Spleen (tissue), 11 donors: ENCODE measurements at regions not wholly inside any gene's neighbourhood (a gene's known extent, or its start where the extent isn't known, plus 50 kb on each side); places are given as distances from the start of the nearest gene placed in this dataset.

ENCODE experiments used
- DNase-seq: peaks from one replicate; pipeline ENCODE4 v3.0.0-alpha.2; 2020
- H3K27ac ChIP-seq, 8 donors: fragments of 200-600 bp; sonication (generic) in 7 of 8; 1 replicate in 4 of 8; 2 replicates in 4 of 8; pipeline versions ENCODE4 v1.5.0 to v1.8.0; 2016 to 2021; ENCODE audit warnings: inconsistent platforms in 4 of 8, mild to moderate bottlenecking in 4 of 8, moderate library complexity in 1 of 8
- H3K27me3 ChIP-seq, 7 donors: fragments of 200-600 bp; sonication (generic) in 6 of 7; replicated peaks in 1 of 7; 1 replicate in 4 of 7; 2 replicates in 3 of 7; pipeline versions ENCODE4 v1.5.0 to v1.8.0; 2016 to 2021; ENCODE audit warnings: inconsistent platforms in 3 of 7, mild to moderate bottlenecking in 1 of 7
- H3K36me3 ChIP-seq, 6 donors: fragments of 200-600 bp; sonication (generic) in 5 of 6; 1 replicate in 4 of 6; 2 replicates in 2 of 6; pipeline versions ENCODE4 v1.5.0 to v1.8.0; 2016 to 2021; ENCODE audit warnings: inconsistent platforms in 2 of 6
- H3K4me1 ChIP-seq, 6 donors: fragments of 200-600 bp; sonication (generic) in 5 of 6; 1 replicate in 3 of 6; 2 replicates in 3 of 6; pipeline versions ENCODE4 v1.5.0 to v1.8.0; 2016 to 2021; ENCODE audit warnings: inconsistent platforms in 3 of 6
- H3K4me3 ChIP-seq, 8 donors: fragments of 200-600 bp; sonication (generic) in 7 of 8; 1 replicate in 4 of 8; 2 replicates in 4 of 8; pipeline versions ENCODE4 v1.5.0 to v1.8.0; 2016 to 2021; ENCODE audit warnings: inconsistent platforms in 4 of 8, mild to moderate bottlenecking in 4 of 8, moderate library complexity in 2 of 8
- H3K9me3 ChIP-seq, 8 donors: fragments of 200-600 bp; sonication (generic) in 7 of 8; 1 replicate in 4 of 8; 2 replicates in 4 of 8; pipeline versions ENCODE4 v1.5.0 to v1.8.0; 2016 to 2021; ENCODE audit warnings: inconsistent platforms in 4 of 8
- POLR2A ChIP-seq, 3 donors: fragments of 450-650 bp; IDR thresholded peaks; one replicate each; pipeline ENCODE4 v1.5.1; 2017; ENCODE audit warnings: antibody characterized with exemption in 3 of 3, mild to moderate bottlenecking in 1 of 3
- POLR2AphosphoS5 ChIP-seq, 3 donors: sonication (generic); formaldehyde crosslinking; IDR thresholded peaks; one replicate each; pipeline ENCODE4 v1.5.1; 2017; ENCODE audit warnings: antibody characterized with exemption in 3 of 3
- WGBS, 5 donors: extraction: QIAGEN DNeasy Blood & Tissue Kit in 3 of 5; methylation state at CpG; one replicate each; pipeline versions ENCODE4 v1.1.5 to v1.1.7; 2013 to 2018; 5-methylcytosine and 5-hydroxymethylcytosine counted together
- intact Hi-C: fragments of 100-400 bp; cut with DNase I; formaldehyde crosslinking; loops from one replicate; pipeline ENCODE4 v1.15.0; 2023; ENCODE audit warnings: low total_unique reads
- TF ChIP-seq, protein P1 (sequence below), 11 experiments: fragments of 200-600 bp in 7 of 11; fragments of 450-650 bp in 4 of 11; sonication (generic) in 4 of 11; IDR thresholded peaks in 8 of 11; conservative IDR thresholded peaks in 3 of 11; 1 replicate in 7 of 11; 2 replicates in 4 of 11; pipeline versions ENCODE4 v1.4.0 to v1.8.0; 2016 to 2021; ENCODE audit warnings: antibody characterized with exemption in 11 of 11, inconsistent platforms in 4 of 11, mild to moderate bottlenecking in 1 of 11
- donor health status: healthy with polysubstance abuse.
- donor health status: DM: no; HTN: no; CAD: no; lungs with moderate emphysema.
- donor health status: DM: no; HTN: no; CAD: no.
- donor health status: Bipolar disorder and iron deficiency.
- donor health status: healthy.
- donor health status: DM: no; HTN: no; CAD: no.
- donor health status: DM: yes; HTN: yes; CAD: no.

DNA sequence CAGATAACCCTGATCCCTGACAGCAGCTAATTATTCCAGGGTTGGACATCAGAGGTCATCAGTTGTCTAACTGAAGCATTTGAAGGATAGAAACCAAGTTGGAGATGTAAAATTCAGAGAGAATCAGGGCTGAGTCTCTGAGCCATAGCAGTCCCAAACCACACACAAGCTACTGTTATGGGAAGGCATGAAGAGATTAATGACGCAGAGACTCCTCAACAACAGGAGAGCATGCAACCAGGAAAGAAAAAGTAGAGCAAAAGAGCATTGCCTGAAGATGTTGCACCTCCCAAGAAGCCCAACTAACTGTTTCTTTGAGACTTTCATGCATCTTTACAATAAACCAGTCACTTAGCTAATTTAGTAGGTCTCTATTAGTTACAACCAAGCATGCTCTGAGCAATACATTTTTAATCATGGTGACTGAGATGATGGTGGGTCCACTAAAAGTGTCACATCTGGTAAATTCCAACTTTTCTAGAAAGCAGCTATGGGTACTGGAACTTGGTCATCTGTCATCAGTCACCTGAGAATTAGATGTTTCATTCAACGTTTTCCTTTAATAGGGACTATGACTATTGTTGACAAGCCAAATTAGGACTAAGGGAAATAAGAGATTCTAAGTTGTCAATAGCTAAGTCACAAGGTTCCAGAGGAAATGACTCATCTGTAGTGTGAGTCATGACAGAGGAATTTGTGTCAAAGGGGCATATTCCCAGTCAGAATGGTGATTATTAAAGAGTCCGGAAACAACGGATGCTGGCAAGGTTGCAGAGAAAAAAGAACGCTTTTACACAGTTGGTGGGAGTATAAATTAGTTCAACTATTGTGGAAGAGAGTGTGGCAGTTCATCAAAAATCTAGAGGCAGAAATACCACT lies 239.8 kb downstream of the CHD9NB start:
- Histone ChIP-seq H3K36me3 (no peaks in the 10 kb centered on the region), H3K4me3 (no peak overlapping the region), H3K27ac (peak overlapping the region in 4 of 8 donors; percentile 10 to 45 (median 22)), H3K9me3 (peaks cover 0 to 14% (median 1%) of the 10 kb centered on the region in 8 donors), H3K4me1 (no peaks in the 10 kb centered on the region), H3K27me3 (no peaks in the 10 kb centered on the region)
- peak in 1 of 3 donors; percentile 41 for TF ChIP-seq POLR2AphosphoS5 (IDR thresholded peaks at IDR 0.05)
- TF ChIP-seq, protein P1, sequence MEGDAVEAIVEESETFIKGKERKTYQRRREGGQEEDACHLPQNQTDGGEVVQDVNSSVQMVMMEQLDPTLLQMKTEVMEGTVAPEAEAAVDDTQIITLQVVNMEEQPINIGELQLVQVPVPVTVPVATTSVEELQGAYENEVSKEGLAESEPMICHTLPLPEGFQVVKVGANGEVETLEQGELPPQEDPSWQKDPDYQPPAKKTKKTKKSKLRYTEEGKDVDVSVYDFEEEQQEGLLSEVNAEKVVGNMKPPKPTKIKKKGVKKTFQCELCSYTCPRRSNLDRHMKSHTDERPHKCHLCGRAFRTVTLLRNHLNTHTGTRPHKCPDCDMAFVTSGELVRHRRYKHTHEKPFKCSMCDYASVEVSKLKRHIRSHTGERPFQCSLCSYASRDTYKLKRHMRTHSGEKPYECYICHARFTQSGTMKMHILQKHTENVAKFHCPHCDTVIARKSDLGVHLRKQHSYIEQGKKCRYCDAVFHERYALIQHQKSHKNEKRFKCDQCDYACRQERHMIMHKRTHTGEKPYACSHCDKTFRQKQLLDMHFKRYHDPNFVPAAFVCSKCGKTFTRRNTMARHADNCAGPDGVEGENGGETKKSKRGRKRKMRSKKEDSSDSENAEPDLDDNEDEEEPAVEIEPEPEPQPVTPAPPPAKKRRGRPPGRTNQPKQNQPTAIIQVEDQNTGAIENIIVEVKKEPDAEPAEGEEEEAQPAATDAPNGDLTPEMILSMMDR (IDR thresholded peaks at IDR 0.05 in 8 of 11, conservative IDR thresholded peaks at IDR 0.05 in 3 of 11), result no peak
- intact Hi-C loops, result no loop called here
- no peak for DNase-seq
- 57 to 76% (median 67%) methylated on average over 5 of the region's 5 CpGs for WGBS, 5 donors

DNA sequence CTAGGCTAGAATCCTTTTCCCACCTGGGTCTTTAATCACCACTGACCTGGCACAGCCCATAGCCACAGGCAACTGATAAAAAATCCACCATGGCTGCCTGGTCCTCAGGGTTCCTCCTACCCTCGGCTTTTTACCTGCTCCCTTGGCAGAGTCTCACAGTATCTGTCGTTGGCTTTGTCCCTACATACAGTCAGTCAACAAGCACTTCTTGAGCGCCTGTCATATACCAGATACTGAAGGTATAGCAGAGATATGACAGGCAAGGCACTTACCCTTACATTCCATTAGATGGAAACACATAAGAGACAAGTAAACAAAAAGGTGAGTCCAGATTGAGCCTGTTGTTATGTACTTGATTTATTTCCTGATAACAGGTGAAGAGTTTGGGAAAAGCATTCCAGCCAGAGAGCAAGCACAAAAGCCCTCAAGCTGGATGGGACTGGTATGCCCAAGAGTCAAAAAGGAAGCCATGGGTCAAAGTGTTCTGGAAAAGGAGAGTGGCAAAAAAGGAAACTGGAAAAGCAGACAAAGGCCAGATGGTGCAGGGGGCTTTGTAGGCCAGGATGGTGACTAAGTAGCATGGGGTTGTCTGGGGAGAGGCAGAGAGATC lies 247.0 kb downstream of the CHD9NB start:
- intact Hi-C loops, result no loop called here
- Histone ChIP-seq H3K36me3 (no peaks in the 10 kb centered on the region), H3K9me3 (peaks cover 0 to 12% (median 1%) of the 10 kb centered on the region in 8 donors), H3K27ac (no peak overlapping the region), H3K27me3 (no peaks in the 10 kb centered on the region), H3K4me1 (no peaks in the 10 kb centered on the region), H3K4me3 (no peak overlapping the region)
- TF ChIP-seq POLR2AphosphoS5 (IDR thresholded peaks at IDR 0.05) (no peak), POLR2A (IDR thresholded peaks at IDR 0.05) (no peak)
- TF ChIP-seq, protein P1 (IDR thresholded peaks at IDR 0.05 in 8 of 11, conservative IDR thresholded peaks at IDR 0.05 in 3 of 11), result no peak
- 77 to 88% (median 86%) methylated on average over 3 of the region's 3 CpGs for WGBS, 5 donors
- no peak for DNase-seq

DNA sequence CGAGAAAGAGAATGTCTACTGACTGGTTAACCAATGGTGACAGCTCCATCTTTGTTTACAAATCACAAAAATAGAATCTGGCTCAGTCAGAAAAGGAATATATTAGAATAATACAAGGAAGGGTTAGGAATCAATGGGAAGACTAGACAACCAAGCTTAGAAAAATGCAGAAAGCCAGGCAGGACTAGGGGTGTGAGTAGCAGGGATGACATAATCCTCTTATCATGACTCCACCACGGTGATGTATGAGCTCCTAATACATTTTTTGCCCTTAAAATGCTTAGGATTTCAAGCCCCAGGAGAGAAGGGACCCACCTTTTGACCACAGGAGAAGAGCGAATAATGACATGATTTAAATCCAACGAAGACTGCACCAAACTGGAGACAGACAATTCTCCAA lies 252.3 kb downstream of the CHD9NB start:
- Histone ChIP-seq H3K4me3 (no peak overlapping the region), H3K27ac (no peak overlapping the region), H3K27me3 (no peaks in the 10 kb centered on the region), H3K9me3 (no peaks in the 10 kb centered on the region), H3K4me1 (no peaks in the 10 kb centered on the region), H3K36me3 (no peaks in the 10 kb centered on the region)
- WGBS, 5 donors, result 68 to 80% (median 71%) methylated on average over 4 of the region's 4 CpGs
- TF ChIP-seq, protein P1 (IDR thresholded peaks at IDR 0.05 in 8 of 11, conservative IDR thresholded peaks at IDR 0.05 in 3 of 11), result no peak
- TF ChIP-seq POLR2AphosphoS5 (IDR thresholded peaks at IDR 0.05) (no peak), POLR2A (IDR thresholded peaks at IDR 0.05) (no peak)
- no peak for DNase-seq
- intact Hi-C loops, result no loop called here

DNA sequence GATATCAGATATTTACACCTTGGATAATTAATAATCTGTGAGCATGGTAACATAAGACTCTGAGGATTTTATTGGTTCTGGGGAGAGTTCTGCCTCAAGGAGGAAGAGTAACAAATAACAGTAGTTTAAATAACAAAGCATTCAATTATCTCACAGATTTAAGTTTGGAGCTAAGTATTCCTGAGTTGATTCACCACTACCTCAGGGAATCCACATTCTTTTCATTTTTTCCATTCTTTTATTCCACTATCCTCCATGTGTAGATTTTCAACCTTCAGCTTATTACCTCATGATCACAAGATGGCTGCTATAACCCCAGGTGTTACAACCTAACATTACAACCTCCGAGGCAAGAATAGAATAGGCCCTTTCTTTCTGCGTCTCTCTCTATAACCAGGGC lies 252.2 kb upstream of the TOX3 start:
- Histone ChIP-seq H3K27ac (no peak overlapping the region), H3K4me3 (no peak overlapping the region), H3K4me1 (no peaks in the 10 kb centered on the region), H3K27me3 (no peaks in the 10 kb centered on the region), H3K9me3 (no peaks in the 10 kb centered on the region), H3K36me3 (no peaks in the 10 kb centered on the region)
- TF ChIP-seq POLR2A (IDR thresholded peaks at IDR 0.05), result no peak
- TF ChIP-seq, protein P1 (IDR thresholded peaks at IDR 0.05 in 8 of 11, conservative IDR thresholded peaks at IDR 0.05 in 3 of 11), result no peak
- no peak for TF ChIP-seq POLR2AphosphoS5 (IDR thresholded peaks at IDR 0.05)
- intact Hi-C loops, result no loop called here
- 84 to 90% (median 86%) methylated on average over 2 of the region's 2 CpGs for WGBS, 5 donors
- DNase-seq, result no peak
